GM21825 (cell line): ENCODE measurements at regions not wholly inside any gene's neighbourhood (a gene's known extent, or its start where the extent isn't known, plus 50 kb on each side); places are given as distances from the start of the nearest gene placed in this dataset.
A peak's percentile ranks its signal among the peaks of the same experiment; 100 is the strongest.
"Not testable (repeated sequence)": the region's sequence is repeated elsewhere in the genome, so short reads cannot be mapped to it uniquely, and the experiment has no call there.

Source experiments
- ATAC-seq: cut with Tn5 transposase; IDR thresholded peaks from one replicate; pipeline ENCODE4 v1.9.1; 2021; ENCODE audit warnings: mild to moderate bottlenecking, moderate library complexity; ENCODE audit not compliant: unreplicated experiment

- ATAC-seq: no peak
Observed at GRCh38 chr18:59057493-59057795, 82.2 kb upstream of the SEC11C start.

- ATAC-seq: no peak
Observed at GRCh38 chr18:59057969-59058368, 81.7 kb upstream of the SEC11C start.

GRCh38 chr18:59059140-59059539 is 80.5 kb upstream of the SEC11C start:
- ATAC-seq: no peak

- no peak for ATAC-seq
Observed at GRCh38 chr18:59060551-59060950, 79.1 kb upstream of the SEC11C start.

- no peak for ATAC-seq
Observed at GRCh38 chr18:59061914-59062642, 77.6 kb upstream of the SEC11C start.

GRCh38 chr18:59062643-59063006 is 77.1 kb upstream of the SEC11C start:
- no peak for ATAC-seq

- peak; percentile 65 for ATAC-seq
Observed at GRCh38 chr18:59063300-59063906, 76.3 kb upstream of the SEC11C start.

GRCh38 chr18:59063912-59064311 is 75.8 kb upstream of the SEC11C start:
- no peak for ATAC-seq

- no peak for ATAC-seq
Observed at GRCh38 chr18:59065684-59066083, 74.0 kb upstream of the SEC11C start.

- no peak for ATAC-seq
Observed at GRCh38 chr18:59067873-59068272, 71.8 kb upstream of the SEC11C start.

- ATAC-seq: no peak
Observed at GRCh38 chr18:59068276-59069071, 71.2 kb upstream of the SEC11C start.

- ATAC-seq: peak; percentile 77
Observed at GRCh38 chr18:59070181-59070912, 69.3 kb upstream of the SEC11C start.

- no peak for ATAC-seq
Observed at GRCh38 chr18:59072727-59073421, 66.8 kb upstream of the SEC11C start.

GRCh38 chr18:59075923-59076322 is 63.8 kb upstream of the SEC11C start:
- ATAC-seq: no peak

GRCh38 chr18:59079264-59079663 is 60.4 kb upstream of the SEC11C start:
- no peak for ATAC-seq

GRCh38 chr18:59079687-59080501 is 59.8 kb upstream of the SEC11C start:
- ATAC-seq: not testable (repeated sequence)

- ATAC-seq: no peak
Observed at GRCh38 chr18:59083136-59083818, 56.4 kb upstream of the SEC11C start.

GRCh38 chr18:59085126-59085794 is 54.4 kb upstream of the SEC11C start:
- ATAC-seq: no peak

- ATAC-seq: no peak
Observed at GRCh38 chr18:59085797-59086196, 53.9 kb upstream of the SEC11C start.
